Peyer's patch (tissue), 4 donors: ENCODE measurements at regions not wholly inside any gene's neighbourhood (a gene's known extent, or its start where the extent isn't known, plus 50 kb on each side); places are given as distances from the start of the nearest gene placed in this dataset.

ENCODE experiments used
- DNase-seq, 3 donors: peaks; one replicate each; pipeline ENCODE4 v3.0.0-alpha.2; 2017 to 2019
- H3K27ac ChIP-seq, 4 donors: fragments of 200-600 bp; sonication (generic); one replicate each; pipeline ENCODE4 v1.5.1; 2016 to 2019
- H3K27me3 ChIP-seq, 2 donors: fragments of 200-600 bp; sonication (generic); one replicate each; pipeline ENCODE4 v1.5.1; 2019
- H3K36me3 ChIP-seq, 3 donors: fragments of 200-600 bp; sonication (generic); one replicate each; pipeline ENCODE4 v1.5.1; 2016 to 2019
- H3K4me1 ChIP-seq, 4 donors: fragments of 200-600 bp; sonication (generic); one replicate each; pipeline ENCODE4 v1.5.1; 2016 to 2019
- H3K4me3 ChIP-seq, 4 donors: fragments of 200-600 bp; sonication (generic); 1 replicate in 3 of 4; 2 replicates in 1 of 4; pipeline ENCODE4 v1.5.1; 2016 to 2019; ENCODE audit warnings: mild to moderate bottlenecking in 1 of 4
- H3K9me3 ChIP-seq, 4 donors: fragments of 200-600 bp; sonication (generic); one replicate each; pipeline ENCODE4 v1.5.1; 2016 to 2019; ENCODE audit warnings: mild to moderate bottlenecking in 1 of 4
- POLR2A ChIP-seq, 2 donors: fragments of 450-650 bp; IDR thresholded peaks; one replicate each; pipeline ENCODE4 v1.5.1; 2017; ENCODE audit warnings: antibody characterized with exemption in 2 of 2, mild to moderate bottlenecking in 2 of 2, moderate library complexity in 2 of 2
- TF ChIP-seq, protein P1 (sequence below), 6 experiments: fragments of 450-650 bp in 4 of 6; fragments of 200-600 bp in 2 of 6; sonication (generic) in 1 of 6; IDR thresholded peaks; one replicate each; pipeline ENCODE4 v1.5.1; 2017 to 2019; ENCODE audit warnings: antibody characterized with exemption in 6 of 6, mild to moderate bottlenecking in 3 of 6, moderate library complexity in 1 of 6

DNA sequence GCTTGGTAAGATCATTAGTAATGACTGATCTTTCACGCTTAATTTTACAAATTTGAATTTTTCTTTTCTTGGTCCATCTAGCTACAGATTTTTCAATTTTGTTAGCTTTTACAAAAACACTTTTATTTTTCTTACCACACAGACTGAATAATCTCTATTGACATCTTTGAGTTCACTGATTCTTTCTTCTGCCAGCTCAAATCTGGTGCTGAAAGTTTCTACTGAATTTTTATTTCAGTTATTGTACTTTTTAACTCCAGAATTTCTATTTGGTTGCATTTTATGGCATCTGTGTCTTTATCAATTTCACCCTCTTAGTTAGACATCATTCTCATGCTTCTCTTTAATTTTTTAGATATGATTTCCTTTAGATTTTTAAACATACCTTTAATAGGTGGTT, 584.7 kb downstream of the LMO4 start:
- Histone ChIP-seq H3K36me3 (no peaks in the 10 kb centered on the region), H3K27me3 (no peaks in the 10 kb centered on the region), H3K27ac (no peak overlapping the region), H3K4me1 (no peaks in the 10 kb centered on the region), H3K9me3 (peaks cover 0 to 8% (median 0%) of the 10 kb centered on the region in 4 donors), H3K4me3 (no peak overlapping the region)
- DNase-seq: no peak
- no peak for TF ChIP-seq POLR2A (IDR thresholded peaks at IDR 0.05)
- TF ChIP-seq, protein P1, sequence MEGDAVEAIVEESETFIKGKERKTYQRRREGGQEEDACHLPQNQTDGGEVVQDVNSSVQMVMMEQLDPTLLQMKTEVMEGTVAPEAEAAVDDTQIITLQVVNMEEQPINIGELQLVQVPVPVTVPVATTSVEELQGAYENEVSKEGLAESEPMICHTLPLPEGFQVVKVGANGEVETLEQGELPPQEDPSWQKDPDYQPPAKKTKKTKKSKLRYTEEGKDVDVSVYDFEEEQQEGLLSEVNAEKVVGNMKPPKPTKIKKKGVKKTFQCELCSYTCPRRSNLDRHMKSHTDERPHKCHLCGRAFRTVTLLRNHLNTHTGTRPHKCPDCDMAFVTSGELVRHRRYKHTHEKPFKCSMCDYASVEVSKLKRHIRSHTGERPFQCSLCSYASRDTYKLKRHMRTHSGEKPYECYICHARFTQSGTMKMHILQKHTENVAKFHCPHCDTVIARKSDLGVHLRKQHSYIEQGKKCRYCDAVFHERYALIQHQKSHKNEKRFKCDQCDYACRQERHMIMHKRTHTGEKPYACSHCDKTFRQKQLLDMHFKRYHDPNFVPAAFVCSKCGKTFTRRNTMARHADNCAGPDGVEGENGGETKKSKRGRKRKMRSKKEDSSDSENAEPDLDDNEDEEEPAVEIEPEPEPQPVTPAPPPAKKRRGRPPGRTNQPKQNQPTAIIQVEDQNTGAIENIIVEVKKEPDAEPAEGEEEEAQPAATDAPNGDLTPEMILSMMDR (IDR thresholded peaks at IDR 0.05): no peak

DNA sequence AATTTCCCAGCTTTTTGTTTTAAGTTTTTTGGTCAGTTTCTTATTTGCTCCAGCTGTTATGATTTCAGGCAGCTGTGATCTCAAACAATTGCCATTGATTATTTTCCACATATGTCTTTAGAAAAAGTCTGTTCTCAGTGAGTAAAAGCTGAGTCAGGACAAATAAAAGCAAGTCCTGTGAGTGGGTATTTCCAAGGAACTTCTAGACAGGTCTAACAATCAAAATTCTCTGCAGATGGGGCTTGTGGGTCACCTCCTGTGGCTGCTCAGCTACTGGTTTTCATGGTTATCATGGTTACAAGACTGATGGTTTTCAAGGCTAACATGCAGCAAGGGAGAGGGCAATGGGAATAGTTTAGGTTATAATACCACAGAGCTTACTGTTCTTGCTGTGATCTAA, 585.7 kb downstream of the LMO4 start:
- Histone ChIP-seq H3K4me1 (no peaks in the 10 kb centered on the region), H3K27ac (no peak overlapping the region), H3K9me3 (peaks cover 0 to 8% (median 0%) of the 10 kb centered on the region in 4 donors), H3K4me3 (no peak overlapping the region), H3K36me3 (no peaks in the 10 kb centered on the region), H3K27me3 (no peaks in the 10 kb centered on the region)
- DNase-seq: no peak
- TF ChIP-seq, protein P1 (IDR thresholded peaks at IDR 0.05): no peak
- TF ChIP-seq POLR2A (IDR thresholded peaks at IDR 0.05): no peak

DNA sequence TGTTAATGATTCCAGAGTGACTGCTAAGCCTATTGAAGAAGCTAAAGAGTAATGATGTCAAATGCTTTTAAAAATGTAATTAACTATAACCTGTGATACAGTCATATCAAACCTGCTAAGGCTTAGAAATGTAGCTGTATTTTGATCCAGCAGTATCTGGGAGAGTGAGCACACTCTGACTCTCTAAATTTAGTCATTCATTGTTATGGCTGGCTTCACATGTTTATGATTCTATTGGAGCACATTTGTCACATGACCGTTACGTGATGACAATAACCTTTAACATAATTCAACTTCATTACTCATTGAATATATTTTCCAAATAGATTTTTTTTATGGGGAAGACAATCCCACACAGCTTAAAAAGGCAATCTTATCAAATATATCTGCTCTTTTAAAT, 587.1 kb downstream of the LMO4 start:
- H3K9me3 ChIP-seq: peaks cover 0 to 8% (median 0%) of the 10 kb centered on the region in 4 donors
- no peak overlapping the region for H3K27ac ChIP-seq
- DNase-seq: no peak
- TF ChIP-seq POLR2A (IDR thresholded peaks at IDR 0.05): no peak
- TF ChIP-seq, protein P1 (IDR thresholded peaks at IDR 0.05): no peak
- no peaks in the 10 kb centered on the region for H3K36me3 ChIP-seq
- no peaks in the 10 kb centered on the region for H3K4me1 ChIP-seq
- no peaks in the 10 kb centered on the region for H3K27me3 ChIP-seq
- no peak overlapping the region for H3K4me3 ChIP-seq

DNA sequence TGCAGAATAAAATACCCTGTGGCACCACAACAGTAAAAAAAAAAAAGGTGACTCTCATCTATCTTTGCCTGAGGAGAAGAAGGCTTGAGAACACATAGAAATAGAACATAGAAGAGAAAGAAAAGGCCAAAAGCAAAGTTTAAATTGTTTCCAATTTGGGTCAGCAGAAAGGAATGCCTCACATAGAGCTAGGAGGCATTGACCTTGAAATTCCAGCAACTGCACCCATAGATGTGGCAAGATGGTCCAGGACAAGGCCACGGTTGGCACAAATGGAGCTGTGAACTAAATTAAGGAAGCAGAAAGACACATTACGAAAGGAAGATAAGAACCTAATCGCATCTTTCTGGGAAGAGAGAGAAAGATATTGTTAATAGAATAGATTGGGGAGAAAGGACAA, 588.3 kb downstream of the LMO4 start:
- Histone ChIP-seq H3K4me1 (no peaks in the 10 kb centered on the region), H3K36me3 (no peaks in the 10 kb centered on the region), H3K9me3 (peaks cover 0 to 8% (median 0%) of the 10 kb centered on the region in 4 donors), H3K4me3 (no peak overlapping the region), H3K27me3 (no peaks in the 10 kb centered on the region), H3K27ac (no peak overlapping the region)
- TF ChIP-seq, protein P1 (IDR thresholded peaks at IDR 0.05): no peak
- TF ChIP-seq POLR2A (IDR thresholded peaks at IDR 0.05): no peak
- no peak for DNase-seq

DNA sequence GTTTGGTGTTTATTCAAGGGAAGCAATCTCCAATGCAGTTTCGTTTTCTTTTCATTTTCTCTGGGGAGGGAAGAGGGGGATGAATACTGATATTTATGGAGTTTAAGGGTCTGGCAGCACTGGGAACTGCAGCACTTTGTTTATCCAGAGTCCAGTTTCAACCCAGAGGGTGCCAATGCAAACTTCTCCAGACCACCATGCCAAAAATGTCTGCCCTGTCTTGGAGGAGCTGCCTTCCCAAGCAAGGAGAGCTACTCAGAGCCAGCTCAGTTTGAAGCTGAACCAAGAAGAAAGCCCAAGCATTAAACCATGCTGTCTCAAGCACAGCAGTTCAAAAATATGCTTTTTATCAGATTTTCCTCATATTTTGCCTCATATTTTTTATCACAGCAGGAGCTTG, 589.7 kb downstream of the LMO4 start:
- TF ChIP-seq POLR2A (IDR thresholded peaks at IDR 0.05): no peak
- TF ChIP-seq, protein P1 (IDR thresholded peaks at IDR 0.05): no peak

DNA sequence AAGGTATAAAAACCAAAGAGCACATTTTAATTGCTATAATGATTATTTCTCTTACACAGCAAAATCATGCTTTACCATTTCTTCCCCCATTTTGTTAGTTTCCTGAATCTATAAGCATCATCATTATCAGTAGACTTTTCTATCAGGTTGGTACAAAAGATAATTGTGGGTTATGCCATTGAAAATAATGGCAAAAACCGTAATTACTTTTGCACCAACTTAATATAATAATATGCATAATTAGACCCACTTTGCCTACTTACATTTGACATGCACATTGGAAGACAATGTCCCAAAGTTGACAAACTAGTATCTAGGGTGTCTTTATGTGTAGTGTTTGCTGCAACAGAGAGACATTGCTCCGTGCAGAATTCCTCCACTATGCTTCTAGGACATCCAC, 594.2 kb downstream of the LMO4 start:
- no peak for DNase-seq
- H3K4me1 ChIP-seq: peaks cover 0 to 10% (median under 1%) of the 10 kb centered on the region in 4 donors
- no peak overlapping the region for H3K4me3 ChIP-seq
- H3K27ac ChIP-seq: no peak overlapping the region
- H3K27me3 ChIP-seq: no peaks in the 10 kb centered on the region
- no peaks in the 10 kb centered on the region for H3K9me3 ChIP-seq
- no peaks in the 10 kb centered on the region for H3K36me3 ChIP-seq
- no peak for TF ChIP-seq POLR2A (IDR thresholded peaks at IDR 0.05)
- TF ChIP-seq, protein P1 (IDR thresholded peaks at IDR 0.05): no peak

More for the DNA sequence above, 589.7 kb downstream of the LMO4 start:
- no peaks in the 10 kb centered on the region for H3K27me3 ChIP-seq
- no peaks in the 10 kb centered on the region for H3K4me1 ChIP-seq
- DNase-seq: no peak
- H3K36me3 ChIP-seq: no peaks in the 10 kb centered on the region
- no peak overlapping the region for H3K4me3 ChIP-seq
- H3K9me3 ChIP-seq: peaks cover 0 to 4% (median 0%) of the 10 kb centered on the region in 4 donors
- no peak overlapping the region for H3K27ac ChIP-seq
